ENCODE measurements at regions not wholly inside any gene's neighbourhood (a gene's known extent, or its start where the extent isn't known, plus 50 kb on each side); places are given as distances from the start of the nearest gene placed in this dataset.

DNA sequence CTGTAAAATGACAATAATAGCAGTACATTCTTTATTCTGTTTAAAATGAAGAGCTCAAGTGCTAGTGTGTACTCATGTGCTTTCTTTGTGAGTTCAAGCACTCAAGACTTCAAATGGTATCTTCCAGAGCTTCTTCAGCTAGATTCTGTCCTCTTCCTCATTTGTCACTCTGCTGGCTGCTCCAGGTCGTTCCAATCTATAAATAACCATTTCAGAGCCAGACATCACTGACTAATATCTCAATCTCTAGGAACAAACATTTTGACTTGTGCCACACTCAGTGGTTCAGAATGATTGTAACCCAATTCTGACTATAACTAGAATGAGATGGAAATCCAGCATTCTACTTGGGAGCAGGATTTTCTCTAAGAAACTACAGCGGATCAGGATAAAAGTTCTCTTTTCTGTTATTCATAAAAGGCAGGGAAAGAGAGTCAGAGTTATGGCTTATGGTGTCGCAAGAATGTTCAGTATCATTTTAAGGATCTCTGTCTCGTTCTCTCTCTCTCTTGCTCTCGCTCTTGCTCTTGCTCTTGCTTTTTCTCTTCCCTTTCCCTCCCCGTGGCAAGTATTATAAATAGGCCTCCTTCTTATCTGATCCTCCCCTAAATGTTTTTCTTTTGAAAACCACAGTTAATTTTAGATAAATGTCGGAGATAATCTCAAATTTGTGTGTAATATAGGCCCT lies 116.3 kb upstream of the MAF start:
- no peak for DNase-seq (ENCODE audit: low read depth in 2 of 2)

DNA sequence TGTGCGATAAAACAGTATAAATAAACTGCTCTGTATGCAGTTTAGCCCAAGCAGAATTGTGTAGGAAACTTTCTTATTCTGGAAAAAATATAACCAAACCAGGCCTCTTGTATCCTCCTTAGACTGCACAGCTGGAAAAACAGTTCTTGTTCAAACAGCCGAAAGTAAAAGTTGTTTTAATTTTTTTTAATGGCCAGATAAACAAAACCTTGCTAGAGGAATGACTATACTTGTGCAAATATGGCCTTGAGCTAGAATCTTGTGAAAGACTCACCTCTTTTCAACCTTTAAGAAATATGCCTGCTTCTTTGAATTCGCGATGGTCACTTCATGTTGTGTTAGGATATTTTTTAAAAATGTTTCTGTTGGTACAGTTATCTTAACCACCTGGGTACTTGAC lies 114.5 kb upstream of the MAF start:
- no peak for DNase-seq (ENCODE audit: low read depth in 2 of 2)

DNA sequence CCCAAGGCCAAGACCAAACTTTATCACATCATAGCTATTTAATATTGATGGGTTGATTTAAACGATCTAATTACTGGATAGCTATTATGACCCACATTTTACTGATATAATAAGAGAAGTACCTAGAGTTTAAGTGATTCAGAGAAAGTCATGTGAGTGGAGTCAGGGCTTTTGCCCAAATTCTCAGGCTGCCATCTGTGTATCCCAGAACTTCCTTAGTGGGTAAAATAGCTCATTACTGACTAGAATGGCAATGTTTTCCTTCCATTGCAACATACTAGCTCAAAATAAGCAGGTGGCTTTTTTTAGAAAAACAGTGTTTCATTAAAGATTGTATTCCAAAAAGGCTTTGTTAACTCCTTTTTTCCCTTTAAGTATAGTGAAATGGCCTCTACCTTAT lies 113.9 kb upstream of the MAF start:
- DNase-seq (ENCODE audit: low read depth in 2 of 2), result no peak

DNA sequence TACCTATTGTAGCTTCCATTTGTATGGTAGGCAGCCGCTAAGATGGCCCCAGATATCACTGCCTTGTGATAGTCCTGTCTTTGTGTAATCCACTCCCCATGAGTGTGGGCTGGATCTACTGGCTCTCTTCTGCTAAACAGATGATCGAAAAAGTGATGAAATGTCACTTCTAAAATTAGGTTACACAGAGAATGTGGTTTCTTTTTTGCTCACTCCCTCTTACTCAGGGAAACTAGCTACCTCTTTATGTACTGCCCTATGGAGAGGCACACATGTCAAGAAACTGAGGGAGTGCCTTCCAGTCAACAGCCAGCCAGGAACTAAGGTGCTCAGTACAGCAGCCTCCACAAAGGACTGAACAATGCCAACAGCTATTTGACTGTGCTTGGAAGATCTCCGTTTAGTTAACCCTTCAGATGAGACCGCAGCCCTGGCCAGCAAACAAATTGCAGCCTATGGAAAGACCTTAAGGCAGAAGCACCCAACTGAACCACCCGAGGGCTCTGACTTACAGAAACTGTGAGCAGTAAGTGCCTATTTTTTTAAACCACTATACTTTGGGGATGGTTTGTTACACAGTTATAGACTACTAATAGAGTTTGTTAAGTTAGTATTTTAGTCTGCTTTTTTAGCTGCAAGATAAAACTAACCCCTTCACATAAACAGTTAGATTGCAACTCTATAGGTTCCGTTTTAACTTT lies 113.2 kb upstream of the MAF start:
- no peak for DNase-seq (ENCODE audit: low read depth in 2 of 2)

DNA sequence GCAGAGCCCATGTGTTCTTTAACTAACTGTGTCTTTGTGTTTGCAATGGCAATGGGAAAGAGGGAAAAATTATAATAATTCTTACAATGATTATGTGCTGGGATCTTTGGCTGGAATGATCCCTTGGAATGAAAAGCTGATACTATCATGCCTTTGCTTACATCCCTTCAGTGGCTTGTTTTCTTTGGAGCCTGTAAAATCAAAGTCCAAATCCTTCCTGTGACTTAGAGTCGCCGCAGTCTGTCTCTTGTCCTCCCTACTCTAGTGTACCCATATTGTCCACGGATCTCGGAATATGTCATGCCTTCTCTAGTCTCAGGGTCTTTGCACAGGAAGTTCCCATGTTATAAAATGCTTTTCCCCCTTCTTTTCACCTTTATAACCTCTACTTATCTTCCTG lies 111.7 kb upstream of the MAF start:
- no peak for DNase-seq (ENCODE audit: low read depth in 2 of 2)

DNA sequence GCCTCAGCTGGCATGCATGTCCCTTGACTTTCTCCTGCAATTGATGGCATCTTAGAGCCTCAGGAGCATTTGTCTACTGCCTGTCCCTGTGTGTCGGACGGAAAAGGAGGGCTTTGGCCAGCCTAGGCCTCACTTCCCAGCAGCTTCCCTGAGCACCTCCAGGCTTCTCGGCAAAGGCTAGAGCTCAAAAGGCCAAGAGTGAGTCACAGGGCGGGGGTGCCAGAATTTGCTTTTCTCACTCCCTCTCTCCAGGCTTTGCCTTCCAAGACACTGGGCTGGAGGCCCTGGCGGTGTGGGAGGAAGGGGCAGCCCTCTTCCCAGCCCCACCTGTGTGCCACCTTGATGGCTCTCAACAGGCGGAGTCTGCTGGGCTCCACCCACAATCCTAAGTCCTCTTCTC lies 107.3 kb upstream of the MAF start:
- DNase-seq (ENCODE audit: low read depth in 2 of 2), result no peak

DNA sequence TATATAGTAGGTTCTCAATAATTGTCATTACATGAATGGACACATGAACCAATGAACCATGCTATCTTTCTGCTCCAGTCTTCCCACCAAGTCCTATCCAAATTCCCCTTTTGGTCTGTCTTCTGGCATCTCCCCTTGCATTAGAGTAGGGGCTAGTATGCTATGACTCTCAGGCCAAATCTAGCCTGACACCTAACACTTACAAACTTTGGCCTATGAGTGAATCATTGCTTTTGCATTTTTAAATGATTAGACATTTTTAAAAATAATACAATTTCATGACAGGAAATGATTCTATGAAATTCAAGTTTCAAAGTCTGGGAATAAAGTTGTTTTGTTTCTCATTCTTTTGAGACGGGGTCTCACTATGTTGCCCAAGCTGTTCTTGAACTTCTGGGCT lies 102.5 kb upstream of the MAF start:
- DNase-seq (ENCODE audit: low read depth in 2 of 2), result no peak

DNA sequence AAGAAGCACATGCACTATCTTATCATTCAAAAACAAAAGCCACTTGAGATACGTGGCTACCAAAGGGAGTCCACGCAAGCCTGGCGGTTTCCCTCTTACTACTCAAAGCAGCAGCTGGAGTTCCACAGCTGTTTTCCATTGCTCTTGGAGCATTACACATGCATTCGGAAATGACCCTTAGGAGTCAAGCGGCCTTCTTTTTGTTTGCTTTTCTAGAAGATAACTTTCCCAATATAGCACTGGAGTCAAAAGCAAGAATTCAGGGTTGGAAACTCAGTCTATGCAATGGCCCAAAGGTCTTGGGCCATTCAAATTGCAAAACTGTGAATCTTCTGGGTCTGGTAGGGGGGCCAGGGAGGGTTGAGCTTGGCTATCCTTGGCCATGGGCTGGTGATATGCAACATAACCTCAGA lies 97.8 kb upstream of the MAF start:
- DNase-seq (ENCODE audit: low read depth in 2 of 2), result no peak

DNA sequence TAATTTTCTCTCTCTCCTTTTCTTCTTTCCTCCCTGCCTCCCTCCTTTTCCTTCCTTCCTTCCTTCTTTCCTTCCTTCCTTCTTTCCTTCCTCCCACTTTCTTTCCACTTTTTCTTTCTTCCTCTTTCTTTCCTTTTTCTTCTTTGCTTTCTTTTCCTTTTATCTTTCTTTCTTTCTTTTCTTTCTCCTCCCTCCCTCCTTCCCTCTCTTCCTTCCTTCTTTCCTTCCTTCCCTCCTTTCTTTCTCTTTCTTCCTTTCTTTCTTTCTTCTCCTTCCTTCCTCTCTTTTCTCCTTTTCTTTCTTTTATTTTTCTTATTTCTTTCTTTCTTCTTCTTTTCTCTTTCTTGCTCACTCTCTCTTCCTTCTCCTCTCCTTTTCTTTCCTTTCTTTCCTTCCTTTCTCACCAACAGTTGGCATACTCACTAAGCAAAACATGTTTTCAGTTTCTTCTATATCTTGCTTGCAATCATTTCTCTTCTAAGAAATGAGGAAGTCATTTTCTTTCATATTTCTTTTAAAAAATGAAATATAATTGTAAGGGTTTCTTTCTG lies 97.1 kb upstream of the MAF start:
- no peak for DNase-seq (ENCODE audit: low read depth in 2 of 2)

DNA sequence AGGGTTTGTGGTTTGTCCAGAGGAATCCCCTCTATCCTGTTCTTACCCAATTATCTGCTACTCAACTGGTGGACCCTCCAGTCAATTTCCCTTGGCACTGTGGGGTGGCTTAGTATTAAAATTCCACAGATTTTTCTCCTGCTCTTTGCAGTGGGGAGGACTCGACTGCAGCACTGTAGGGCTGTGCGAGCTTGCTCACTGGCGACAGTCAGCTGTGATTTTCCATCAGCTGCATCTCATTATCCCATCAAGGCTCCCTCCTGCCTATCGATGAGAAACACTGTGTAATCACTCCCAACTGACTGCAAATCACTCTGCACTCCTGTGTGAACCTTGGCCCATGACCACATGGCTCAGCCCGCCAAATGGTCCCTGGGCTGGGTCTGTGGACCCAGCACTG lies 90.5 kb upstream of the MAF start:
- DNase-seq (ENCODE audit: low read depth in 2 of 2), result no peak

DNA sequence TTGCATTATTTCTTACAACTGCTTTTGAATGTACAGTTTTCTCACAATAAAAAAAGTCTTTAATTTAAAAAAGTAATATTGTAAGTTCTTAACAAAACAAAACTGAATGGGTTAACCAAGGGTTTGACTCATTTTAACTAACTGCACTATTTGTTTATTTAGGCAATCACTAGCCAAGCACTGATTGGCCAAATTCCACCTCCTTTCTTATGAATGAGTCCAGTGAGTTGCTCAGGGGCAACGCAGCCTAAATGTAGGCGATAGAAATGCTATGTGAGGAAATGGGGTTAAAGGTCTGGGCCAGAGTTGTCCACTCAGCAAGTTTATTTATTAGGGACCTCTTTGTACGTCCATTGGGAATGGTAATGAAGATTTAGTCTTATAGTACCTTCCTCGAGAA lies 89.6 kb upstream of the MAF start:
- no peak for DNase-seq (ENCODE audit: low read depth in 2 of 2)

DNA sequence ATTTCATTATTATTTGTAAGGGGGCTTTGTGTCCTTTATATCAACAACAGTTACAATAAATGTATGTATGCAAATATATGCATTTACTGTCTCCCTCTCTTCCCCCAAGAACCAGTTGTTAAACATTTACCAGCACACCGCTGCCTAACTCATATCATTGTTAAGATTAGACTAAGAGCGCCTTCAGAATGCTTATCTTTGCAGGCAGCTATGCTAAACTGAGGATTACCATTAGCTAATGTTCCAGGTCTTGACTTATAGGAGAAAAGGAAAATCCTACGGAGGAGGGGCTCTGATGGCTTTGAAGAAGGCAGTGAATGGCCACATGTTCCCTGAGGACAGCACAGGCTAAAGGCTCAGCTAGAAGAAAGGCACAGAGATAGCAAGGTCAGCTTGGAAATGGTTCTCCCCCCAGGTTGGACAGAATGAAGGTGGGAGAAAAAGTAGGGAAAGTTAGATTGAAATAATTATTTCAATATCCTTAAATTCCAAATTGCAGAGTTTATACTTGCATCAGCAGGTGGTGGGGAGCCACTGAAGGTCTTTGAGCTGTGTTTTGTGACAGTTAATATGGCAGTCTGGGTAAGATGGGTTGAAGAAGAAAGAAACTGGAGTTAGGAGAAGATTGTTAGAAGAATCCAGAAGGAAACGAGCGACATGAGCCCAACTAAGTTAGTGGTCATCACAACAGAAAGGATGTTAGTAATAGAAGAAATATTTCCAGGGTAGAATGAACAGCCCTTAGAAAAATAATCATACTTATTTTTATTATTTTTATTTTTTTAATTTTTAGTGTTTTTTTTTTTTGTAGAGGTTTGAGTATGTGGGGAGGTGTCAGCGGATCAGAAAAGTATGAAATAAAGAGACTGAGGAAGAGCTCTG lies 87.0 kb upstream of the MAF start:
- DNase-seq (ENCODE audit: low read depth in 2 of 2), result no peak

DNA sequence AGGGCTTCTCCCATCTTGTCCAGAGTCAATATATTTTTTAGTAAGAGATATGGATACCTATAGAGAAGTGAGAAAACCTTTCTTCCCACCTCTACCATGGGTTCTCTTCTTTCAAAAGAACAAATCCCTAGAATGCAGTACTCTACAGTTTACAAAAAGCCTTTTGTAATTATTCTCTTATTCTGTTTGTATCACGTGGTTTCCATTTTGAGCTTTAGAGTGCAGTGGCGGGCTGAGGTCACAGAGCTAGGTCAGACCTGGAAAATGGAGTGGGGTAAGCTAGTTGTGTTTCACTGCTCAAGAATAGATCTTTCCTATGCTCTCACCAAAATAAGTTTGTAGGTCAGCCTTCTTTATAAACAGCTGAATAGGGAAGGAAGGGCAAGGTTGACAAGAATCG lies 85.3 kb upstream of the MAF start:
- DNase-seq (ENCODE audit: low read depth in 2 of 2), result no peak

DNA sequence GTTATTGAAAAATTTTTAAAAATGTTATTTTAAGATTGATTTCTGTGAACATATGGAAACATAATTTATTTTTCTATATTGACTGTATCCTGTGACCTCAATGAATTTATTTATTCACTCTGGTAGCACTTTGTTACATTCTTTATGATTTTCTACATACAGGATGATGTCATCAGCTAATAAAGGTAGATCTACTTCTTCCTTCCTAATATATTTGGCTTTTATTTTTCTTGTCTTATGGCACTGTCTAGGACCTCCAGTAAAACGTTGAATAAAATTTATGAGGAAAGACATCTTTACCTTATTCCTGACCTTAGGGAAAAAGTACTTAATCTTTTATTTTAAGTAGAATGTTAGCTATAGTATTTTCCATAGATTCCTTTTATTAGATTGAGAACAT lies 78.8 kb upstream of the MAF start:
- no peak for DNase-seq (ENCODE audit: low read depth in 2 of 2)

DNA sequence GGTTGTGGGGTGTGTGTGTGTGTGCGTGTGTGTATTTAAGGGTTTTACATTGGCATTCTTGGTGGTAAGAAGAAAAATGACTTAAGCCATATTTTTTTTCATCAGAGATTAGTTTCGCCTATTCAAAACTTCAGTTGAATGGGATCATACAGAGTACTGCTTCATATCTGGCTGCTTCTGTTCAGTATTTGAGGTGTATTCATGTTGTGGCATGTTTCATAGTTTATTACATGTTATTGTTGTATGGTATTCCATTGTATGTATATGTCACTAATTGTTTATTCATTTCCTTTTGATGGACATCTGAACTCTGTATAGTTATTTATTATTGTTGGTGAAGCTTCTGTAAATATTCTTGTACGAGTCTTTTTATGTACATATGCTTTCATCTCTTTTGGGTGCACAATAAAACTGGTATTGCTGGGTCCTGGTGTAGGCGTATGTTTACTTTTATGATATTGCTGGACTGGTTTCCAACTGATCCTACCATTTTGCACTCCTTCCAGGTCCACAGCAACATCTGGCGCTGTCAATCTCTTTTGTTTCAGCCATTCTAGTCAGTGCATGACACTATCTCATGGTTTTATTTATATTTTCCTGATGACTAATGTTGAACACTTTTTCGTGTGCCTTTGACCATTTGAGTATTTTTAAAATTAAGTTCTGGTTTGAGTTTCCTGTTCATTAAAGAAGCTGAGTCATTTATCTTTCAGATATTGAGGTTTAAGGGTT lies 77.4 kb upstream of the MAF start:
- no peak for DNase-seq (ENCODE audit: low read depth in 2 of 2)

DNA sequence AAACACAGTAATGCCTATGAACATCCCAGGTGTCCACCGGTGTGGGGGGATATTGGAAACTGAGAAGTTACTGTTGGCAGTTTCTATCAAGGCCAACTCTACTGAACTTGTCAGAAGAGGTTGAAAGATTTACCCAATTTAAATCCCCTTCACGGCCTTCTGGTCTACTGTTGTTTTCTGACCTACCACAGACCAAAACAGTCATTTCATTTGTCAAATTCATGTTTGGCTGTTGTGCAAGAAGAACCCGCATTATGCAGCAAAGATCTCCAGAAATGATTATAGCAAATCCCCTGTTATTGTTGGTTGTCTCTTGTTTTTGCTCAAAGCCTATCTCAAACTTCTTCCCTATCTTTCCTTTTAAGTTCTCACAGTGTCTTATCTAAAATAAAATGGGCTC lies 73.1 kb upstream of the MAF start:
- no peak for DNase-seq (ENCODE audit: low read depth in 2 of 2)

DNA sequence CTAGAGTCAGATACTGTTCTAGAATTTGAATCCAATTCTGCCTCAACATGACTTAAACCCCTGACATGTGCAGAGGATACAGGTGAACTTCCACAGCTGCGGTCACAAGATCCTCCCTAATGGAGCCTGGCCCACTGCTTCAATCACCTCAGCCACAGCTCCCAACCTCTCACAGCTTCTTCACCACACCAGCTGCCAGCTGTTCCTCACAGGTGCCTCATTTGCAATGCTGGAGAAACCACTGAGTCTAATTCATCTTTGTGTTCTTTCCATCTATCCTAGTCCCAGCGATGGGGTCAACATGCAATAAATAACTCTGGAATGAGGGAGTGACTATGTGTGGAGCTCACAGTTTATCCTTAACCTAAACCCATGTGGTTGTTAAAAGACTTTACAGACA lies 72.0 kb upstream of the MAF start:
- DNase-seq (ENCODE audit: low read depth in 2 of 2), result no peak

DNA sequence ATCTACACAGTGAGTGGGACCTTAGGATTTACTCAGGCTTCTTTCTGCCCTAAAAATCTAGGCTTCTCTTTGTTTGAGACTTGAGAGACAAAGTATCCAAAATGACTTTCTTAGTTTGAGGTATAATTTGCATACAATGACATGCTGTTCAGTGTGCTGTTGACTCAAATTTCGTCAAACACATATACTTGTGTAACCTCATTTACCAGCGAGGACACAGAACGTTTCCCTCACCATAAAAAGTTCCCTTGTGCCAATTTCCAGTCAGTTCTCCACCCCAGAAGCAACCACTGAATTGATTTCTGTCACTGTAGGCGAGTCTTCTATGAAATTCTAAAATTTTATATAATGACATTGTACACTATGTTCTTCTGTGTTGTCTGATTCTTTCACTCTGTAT lies 68.0 kb upstream of the MAF start:
- no peak for DNase-seq (ENCODE audit: low read depth in 2 of 2)

DNA sequence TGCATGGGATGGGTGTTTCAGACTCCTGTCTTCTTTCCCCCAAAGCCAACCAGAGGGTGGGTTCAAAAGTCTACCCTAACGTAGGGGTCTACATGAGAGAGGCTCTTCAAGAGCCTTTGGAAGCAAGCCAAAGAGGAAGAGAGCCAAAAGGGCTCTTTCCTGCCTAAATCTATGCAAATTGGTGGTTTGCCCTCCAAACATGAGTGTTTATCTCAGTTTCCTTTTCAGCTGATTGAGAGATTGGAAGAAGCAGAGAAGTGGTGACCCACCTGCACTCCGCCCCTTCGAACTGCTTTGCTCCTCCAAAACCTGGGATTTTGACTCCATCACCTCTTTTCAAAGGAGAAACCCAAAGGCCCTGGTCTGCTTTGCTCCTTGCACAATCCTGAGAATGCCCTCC lies 65.4 kb upstream of the MAF start:
- DNase-seq (ENCODE audit: low read depth in 2 of 2), result no peak

DNA sequence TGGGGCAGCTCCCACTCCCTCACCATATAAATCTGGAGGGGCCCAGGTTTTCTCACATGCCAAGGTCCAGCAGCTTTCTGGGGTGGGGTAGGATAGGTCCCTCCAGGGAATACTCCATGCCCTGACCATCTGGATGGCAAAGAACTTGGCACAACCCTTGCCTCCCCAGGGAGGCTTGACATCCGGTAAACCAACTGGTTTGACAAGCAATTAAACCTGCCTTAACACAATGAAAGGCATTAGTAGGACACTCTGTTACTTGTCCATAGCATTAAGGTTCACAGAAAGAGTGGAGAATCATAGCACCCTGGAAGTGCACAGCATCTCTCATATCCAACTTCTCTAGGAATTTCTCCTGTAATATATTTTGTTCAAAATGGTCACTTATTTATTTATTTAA lies 63.9 kb upstream of the MAF start:
- no peak for DNase-seq (ENCODE audit: low read depth in 2 of 2)

DNA sequence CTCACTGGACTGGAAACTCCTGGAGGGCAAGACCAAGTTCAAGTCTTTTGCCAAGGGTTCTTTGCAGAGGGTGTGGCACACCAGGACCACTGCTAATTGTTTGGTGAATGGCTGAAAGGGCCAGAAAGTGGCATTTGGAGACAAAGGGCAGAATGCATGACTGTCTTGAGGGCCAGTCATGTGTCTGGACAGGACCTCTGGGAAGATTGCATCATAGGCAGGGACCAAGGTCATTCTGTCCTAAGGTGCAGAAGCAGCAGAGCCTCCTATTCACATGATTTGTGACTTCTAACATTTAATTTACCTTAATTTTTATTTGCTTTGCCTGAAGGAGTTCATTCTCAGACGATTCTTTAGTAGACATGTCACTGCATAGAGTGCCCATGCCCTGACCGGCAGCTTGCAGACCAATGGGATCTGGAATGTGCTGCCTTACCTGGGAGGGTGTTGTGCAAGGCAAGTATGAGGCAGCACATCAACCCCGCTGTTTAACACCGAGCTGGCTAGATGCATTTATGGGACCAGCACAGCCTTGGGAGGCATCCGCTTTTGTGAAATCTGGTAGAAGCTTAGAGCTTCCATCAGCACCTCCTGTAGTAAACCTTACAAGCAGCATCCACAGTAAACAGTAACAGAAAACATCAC lies 62.3 kb upstream of the MAF start:
- no peak for DNase-seq (ENCODE audit: low read depth in 2 of 2)

Data from stimulated activated CD4-positive, alpha-beta T cell treated with anti-CD3 and anti-CD28 coated beads, Interleukin-4, amount 100 ng/mL, for 48 hours (primary cell).